ENCODE measurements at regions not wholly inside any gene's neighbourhood (a gene's known extent, or its start where the extent isn't known, plus 50 kb on each side); places are given as distances from the start of the nearest gene placed in this dataset.

DNA sequence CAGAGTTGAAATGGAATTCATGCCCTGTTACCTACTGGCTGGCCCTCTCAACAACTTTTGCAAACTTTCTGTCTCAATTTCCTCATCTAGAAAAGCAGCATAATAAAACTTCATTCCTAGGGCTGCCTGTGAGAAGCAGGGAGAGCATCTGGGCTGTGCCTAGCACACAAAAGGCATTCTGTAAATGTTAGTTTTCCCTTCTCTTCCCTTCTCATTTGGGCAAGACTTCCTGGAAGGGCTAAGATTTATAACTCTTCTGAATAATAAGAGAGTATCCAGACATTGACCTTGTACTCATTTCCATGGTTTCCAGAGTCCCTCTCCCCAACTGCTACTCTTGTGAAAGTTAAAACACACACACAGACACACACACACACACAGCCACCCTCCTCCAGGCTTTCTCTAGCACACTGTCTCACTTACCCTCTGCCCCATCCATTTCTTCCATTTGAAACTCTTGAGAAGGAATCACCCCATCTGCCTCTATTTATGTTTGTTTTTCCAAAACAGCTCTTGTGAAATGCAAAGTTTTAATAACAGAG, 302.1 kb downstream of the SMAD2 start:
- H3K79me2 ChIP-seq (ENCODE audit: low read depth), result no peaks in the 10 kb centered on the region
- no peak overlapping the region for H3K4me2 ChIP-seq
- H3K4me1 ChIP-seq, result no peaks in the 10 kb centered on the region
- Mint-ChIP-seq H3K27ac (no peak overlapping the region), H3K27me3 (ENCODE audit: insufficient read depth, low read depth) (peaks cover 2% of the 10 kb centered on the region), H3K4me3 (no peak overlapping the region), H3K36me3 (no peaks in the 10 kb centered on the region), H3K9me3 (no peaks in the 10 kb centered on the region), H3K4me1 (no peaks in the 10 kb centered on the region)
- H4K20me1 ChIP-seq (ENCODE audit: low read depth), result no peaks in the 10 kb centered on the region
- no peak overlapping the region for H3K4me3 ChIP-seq
- DNase-seq (ENCODE audit: low spot score), result no peak
- no peaks in the 10 kb centered on the region for H3K36me3 ChIP-seq
- no peak overlapping the region for H3K9ac ChIP-seq
- no peaks in the 10 kb centered on the region for H3F3A ChIP-seq (ENCODE audit: low read depth)
- H3K27me3 ChIP-seq, result no peaks in the 10 kb centered on the region
- TF ChIP-seq, protein P1, sequence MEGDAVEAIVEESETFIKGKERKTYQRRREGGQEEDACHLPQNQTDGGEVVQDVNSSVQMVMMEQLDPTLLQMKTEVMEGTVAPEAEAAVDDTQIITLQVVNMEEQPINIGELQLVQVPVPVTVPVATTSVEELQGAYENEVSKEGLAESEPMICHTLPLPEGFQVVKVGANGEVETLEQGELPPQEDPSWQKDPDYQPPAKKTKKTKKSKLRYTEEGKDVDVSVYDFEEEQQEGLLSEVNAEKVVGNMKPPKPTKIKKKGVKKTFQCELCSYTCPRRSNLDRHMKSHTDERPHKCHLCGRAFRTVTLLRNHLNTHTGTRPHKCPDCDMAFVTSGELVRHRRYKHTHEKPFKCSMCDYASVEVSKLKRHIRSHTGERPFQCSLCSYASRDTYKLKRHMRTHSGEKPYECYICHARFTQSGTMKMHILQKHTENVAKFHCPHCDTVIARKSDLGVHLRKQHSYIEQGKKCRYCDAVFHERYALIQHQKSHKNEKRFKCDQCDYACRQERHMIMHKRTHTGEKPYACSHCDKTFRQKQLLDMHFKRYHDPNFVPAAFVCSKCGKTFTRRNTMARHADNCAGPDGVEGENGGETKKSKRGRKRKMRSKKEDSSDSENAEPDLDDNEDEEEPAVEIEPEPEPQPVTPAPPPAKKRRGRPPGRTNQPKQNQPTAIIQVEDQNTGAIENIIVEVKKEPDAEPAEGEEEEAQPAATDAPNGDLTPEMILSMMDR (IDR thresholded peaks at IDR 0.05), result no peak
- TF ChIP-seq EZH2phosphoT487 (IDR thresholded peaks at IDR 0.05) (no peak), EZH2 (IDR thresholded peaks at IDR 0.05) (no peak)
- no peaks in the 10 kb centered on the region for H3K9me3 ChIP-seq (ENCODE audit: low read depth)
- H2AFZ ChIP-seq (replicated peaks), result no peak overlapping the region
- no peak overlapping the region for H3K27ac ChIP-seq

DNA sequence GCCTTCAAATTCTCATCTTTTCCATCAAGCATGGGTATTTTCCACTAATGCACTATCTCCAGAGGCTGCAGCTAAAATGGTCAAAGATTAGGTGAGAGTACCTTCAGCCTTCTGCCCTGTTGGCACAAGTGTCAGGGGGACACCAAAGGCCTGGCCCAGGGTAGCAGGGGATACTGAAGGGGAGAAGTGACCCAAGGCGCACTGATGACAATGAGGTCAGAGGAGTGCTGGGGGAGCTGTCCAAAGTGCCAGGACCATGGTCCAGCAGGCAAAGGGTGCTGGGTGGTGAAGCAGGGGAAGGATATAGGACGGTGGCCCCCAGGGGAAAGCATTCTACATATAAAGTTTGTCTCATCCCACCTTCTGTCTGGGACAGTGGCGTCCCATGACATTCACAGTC, 303.4 kb downstream of the SMAD2 start:
- Histone ChIP-seq H3K27ac (no peak overlapping the region), H3K27me3 (no peaks in the 10 kb centered on the region), H3K4me3 (no peak overlapping the region), H3F3A (ENCODE audit: low read depth) (no peaks in the 10 kb centered on the region), H3K79me2 (ENCODE audit: low read depth) (no peaks in the 10 kb centered on the region), H3K9me3 (ENCODE audit: low read depth) (no peaks in the 10 kb centered on the region), H3K4me1 (no peaks in the 10 kb centered on the region), H2AFZ (replicated peaks) (no peak overlapping the region), H3K4me2 (no peak overlapping the region), H3K9ac (no peak overlapping the region), H3K36me3 (no peaks in the 10 kb centered on the region), H4K20me1 (ENCODE audit: low read depth) (no peaks in the 10 kb centered on the region)
- H3K4me3 Mint-ChIP-seq, result no peak overlapping the region
- H3K9me3 Mint-ChIP-seq, result no peaks in the 10 kb centered on the region
- no peak for TF ChIP-seq EZH2phosphoT487 (IDR thresholded peaks at IDR 0.05)
- TF ChIP-seq EZH2 (IDR thresholded peaks at IDR 0.05), result no peak
- TF ChIP-seq, protein P1 (IDR thresholded peaks at IDR 0.05), result no peak
- peaks cover 2% of the 10 kb centered on the region for H3K27me3 Mint-ChIP-seq (ENCODE audit: insufficient read depth, low read depth)
- H3K27ac Mint-ChIP-seq, result no peak overlapping the region
- H3K4me1 Mint-ChIP-seq, result no peaks in the 10 kb centered on the region
- no peaks in the 10 kb centered on the region for H3K36me3 Mint-ChIP-seq
- DNase-seq (ENCODE audit: low spot score), result no peak

DNA sequence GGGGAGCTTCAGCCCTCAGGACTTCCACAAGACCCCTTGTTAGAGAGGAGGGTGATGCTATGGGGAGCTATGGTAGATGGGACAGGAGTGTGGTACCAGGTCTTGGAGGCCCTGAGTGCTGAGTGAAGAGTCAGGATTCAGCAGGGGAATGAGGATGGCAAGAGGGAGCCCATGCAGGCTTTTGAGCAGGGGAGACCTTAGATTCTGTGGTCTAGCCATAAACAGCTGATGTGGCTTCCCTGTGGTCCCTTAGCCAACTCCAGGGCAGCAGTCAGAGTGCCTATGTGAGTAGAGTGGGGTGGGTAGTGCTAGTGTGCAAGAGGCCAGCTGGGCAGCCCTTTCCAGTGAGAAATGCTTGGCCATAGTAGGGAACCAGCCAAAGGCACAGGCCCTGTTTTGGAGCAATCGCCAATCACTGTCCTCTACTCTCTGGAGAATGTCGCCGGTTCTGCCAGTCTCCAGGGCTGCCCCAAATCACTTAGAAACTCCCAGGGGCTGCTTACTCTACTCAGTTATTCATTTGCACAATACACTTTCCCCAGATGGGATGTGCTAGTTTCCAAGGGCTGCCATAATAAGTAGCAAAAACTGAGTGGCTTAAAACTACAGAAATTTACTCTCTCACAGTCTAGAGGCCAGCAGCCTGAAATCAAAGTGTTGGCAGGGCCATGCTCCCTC, 310.5 kb downstream of the SMAD2 start:
- no peaks in the 10 kb centered on the region for H3F3A ChIP-seq (ENCODE audit: low read depth)

More for the DNA sequence above, 310.5 kb downstream of the SMAD2 start:
- DNase-seq (ENCODE audit: low spot score), result no peak
- Mint-ChIP-seq H3K4me1 (no peaks in the 10 kb centered on the region), H3K27me3 (ENCODE audit: insufficient read depth, low read depth) (peaks cover 3% of the 10 kb centered on the region), H3K9me3 (no peaks in the 10 kb centered on the region), H3K4me3 (no peak overlapping the region), H3K27ac (no peak overlapping the region), H3K36me3 (no peaks in the 10 kb centered on the region)
- TF ChIP-seq EZH2 (IDR thresholded peaks at IDR 0.05) (no peak), EZH2phosphoT487 (IDR thresholded peaks at IDR 0.05) (no peak)
- TF ChIP-seq, protein P1 (IDR thresholded peaks at IDR 0.05), result no peak
- H3K36me3 ChIP-seq, result no peaks in the 10 kb centered on the region
- H3K9ac ChIP-seq, result no peak overlapping the region
- no peaks in the 10 kb centered on the region for H3K27me3 ChIP-seq
- no peaks in the 10 kb centered on the region for H3K4me1 ChIP-seq
- H4K20me1 ChIP-seq (ENCODE audit: low read depth), result no peaks in the 10 kb centered on the region
- H3K4me2 ChIP-seq, result no peak overlapping the region
- H3K27ac ChIP-seq, result no peak overlapping the region
- H3K4me3 ChIP-seq, result no peak overlapping the region
- no peak overlapping the region for H2AFZ ChIP-seq (replicated peaks)
- H3K79me2 ChIP-seq (ENCODE audit: low read depth), result no peaks in the 10 kb centered on the region
- no peaks in the 10 kb centered on the region for H3K9me3 ChIP-seq (ENCODE audit: low read depth)
